ENCODE measurements at regions not wholly inside any gene's neighbourhood (a gene's known extent, or its start where the extent isn't known, plus 50 kb on each side); places are given as distances from the start of the nearest gene placed in this dataset.

- TF ChIP-seq EZH2 (IDR thresholded peaks at IDR 0.05; ENCODE audit: low read length, missing control alignments) (no peak), CTCF (conservative IDR thresholded peaks at IDR 0.05 in 1 of 2, IDR thresholded peaks at IDR 0.05 in 1 of 2; ENCODE audit: low read depth in 1 of 2, low read length in 2 of 2) (no peak)
Observed at GRCh38 chr1:60739729-60740128, 342.6 kb upstream of the NFIA start.

Data from fibroblast of lung (primary cell).